ENCODE measurements at regions not wholly inside any gene's neighbourhood (a gene's known extent, or its start where the extent isn't known, plus 50 kb on each side); places are given as distances from the start of the nearest gene placed in this dataset.

- peaks cover 0 to 2% (median 0%) of the 10 kb centered on the region in 3 donors for H3K4me1 ChIP-seq (ENCODE audit: control insufficient read depth in 3 of 3, insufficient read depth in 3 of 3, low read length in 3 of 3)
These were observed 249.6 kb upstream of the USP25 start for GRCh38 chr21:15480160-15480559.

GRCh38 chr21:15483138-15483780 lies 246.5 kb upstream of the USP25 start:
- H3K27ac ChIP-seq (ENCODE audit: low read depth, low read length) = no peak overlapping the region
- H3K36me3 ChIP-seq (ENCODE audit: control insufficient read depth in 3 of 3, insufficient read depth in 3 of 3, low read length in 3 of 3) = no peaks in the 10 kb centered on the region
- H3K9me3 ChIP-seq (ENCODE audit: control insufficient read depth in 3 of 3, low read length in 3 of 3) = no peaks in the 10 kb centered on the region
- H3K4me1 ChIP-seq (ENCODE audit: control insufficient read depth in 3 of 3, insufficient read depth in 3 of 3, low read length in 3 of 3) = peaks cover 0 to 2% (median 0%) of the 10 kb centered on the region in 3 donors
- H3K4me3 ChIP-seq (ENCODE audit: low read length in 3 of 3) = no peak overlapping the region
- no peak overlapping the region for H3K9ac ChIP-seq (ENCODE audit: low read depth in 1 of 3, low read length in 3 of 3)
- no peaks in the 10 kb centered on the region for H3K27me3 ChIP-seq (ENCODE audit: control insufficient read depth in 3 of 3, insufficient read depth in 3 of 3, low read length in 3 of 3)

More at GRCh38 chr21:15480160-15480559, 249.6 kb upstream of the USP25 start:
- H3K36me3 ChIP-seq (ENCODE audit: control insufficient read depth in 3 of 3, insufficient read depth in 3 of 3, low read length in 3 of 3) = no peaks in the 10 kb centered on the region
- no peak overlapping the region for H3K4me3 ChIP-seq (ENCODE audit: low read length in 3 of 3)
- no peaks in the 10 kb centered on the region for H3K9me3 ChIP-seq (ENCODE audit: control insufficient read depth in 3 of 3, low read length in 3 of 3)
- no peak overlapping the region for H3K27ac ChIP-seq (ENCODE audit: low read depth, low read length)
- no peak overlapping the region for H3K9ac ChIP-seq (ENCODE audit: low read depth in 1 of 3, low read length in 3 of 3)
- no peaks in the 10 kb centered on the region for H3K27me3 ChIP-seq (ENCODE audit: control insufficient read depth in 3 of 3, insufficient read depth in 3 of 3, low read length in 3 of 3)

- Histone ChIP-seq H3K36me3 (ENCODE audit: control insufficient read depth in 3 of 3, insufficient read depth in 3 of 3, low read length in 3 of 3) (no peaks in the 10 kb centered on the region), H3K27ac (ENCODE audit: low read depth, low read length) (no peak overlapping the region), H3K9me3 (ENCODE audit: control insufficient read depth in 3 of 3, low read length in 3 of 3) (no peaks in the 10 kb centered on the region), H3K27me3 (ENCODE audit: control insufficient read depth in 3 of 3, insufficient read depth in 3 of 3, low read length in 3 of 3) (no peaks in the 10 kb centered on the region), H3K9ac (ENCODE audit: low read depth in 1 of 3, low read length in 3 of 3) (no peak overlapping the region), H3K4me1 (ENCODE audit: control insufficient read depth in 3 of 3, insufficient read depth in 3 of 3, low read length in 3 of 3) (peaks cover 0 to 2% (median 0%) of the 10 kb centered on the region in 3 donors), H3K4me3 (ENCODE audit: low read length in 3 of 3) (no peak overlapping the region)
These were observed 243.2 kb upstream of the USP25 start for GRCh38 chr21:15486460-15487195.

GRCh38 chr21:15487196-15487550 lies 242.6 kb upstream of the USP25 start:
- H3K4me1 ChIP-seq (ENCODE audit: control insufficient read depth in 3 of 3, insufficient read depth in 3 of 3, low read length in 3 of 3) = peaks cover 0 to 2% (median 0%) of the 10 kb centered on the region in 3 donors
- no peaks in the 10 kb centered on the region for H3K27me3 ChIP-seq (ENCODE audit: control insufficient read depth in 3 of 3, insufficient read depth in 3 of 3, low read length in 3 of 3)

GRCh38 chr21:15491100-15491499 lies 238.7 kb upstream of the USP25 start:
- Histone ChIP-seq H3K27ac (ENCODE audit: low read depth, low read length) (no peak overlapping the region), H3K4me3 (ENCODE audit: low read length in 3 of 3) (no peak overlapping the region), H3K27me3 (ENCODE audit: control insufficient read depth in 3 of 3, insufficient read depth in 3 of 3, low read length in 3 of 3) (no peaks in the 10 kb centered on the region), H3K4me1 (ENCODE audit: control insufficient read depth in 3 of 3, insufficient read depth in 3 of 3, low read length in 3 of 3) (no peaks in the 10 kb centered on the region), H3K36me3 (ENCODE audit: control insufficient read depth in 3 of 3, insufficient read depth in 3 of 3, low read length in 3 of 3) (no peaks in the 10 kb centered on the region), H3K9ac (ENCODE audit: low read depth in 1 of 3, low read length in 3 of 3) (no peak overlapping the region), H3K9me3 (ENCODE audit: control insufficient read depth in 3 of 3, low read length in 3 of 3) (no peaks in the 10 kb centered on the region)

More at GRCh38 chr21:15487196-15487550, 242.6 kb upstream of the USP25 start:
- Histone ChIP-seq H3K9ac (ENCODE audit: low read depth in 1 of 3, low read length in 3 of 3) (no peak overlapping the region), H3K27ac (ENCODE audit: low read depth, low read length) (no peak overlapping the region), H3K36me3 (ENCODE audit: control insufficient read depth in 3 of 3, insufficient read depth in 3 of 3, low read length in 3 of 3) (no peaks in the 10 kb centered on the region), H3K9me3 (ENCODE audit: control insufficient read depth in 3 of 3, low read length in 3 of 3) (no peaks in the 10 kb centered on the region), H3K4me3 (ENCODE audit: low read length in 3 of 3) (no peak overlapping the region)

- Histone ChIP-seq H3K9me3 (ENCODE audit: control insufficient read depth in 3 of 3, low read length in 3 of 3) (no peaks in the 10 kb centered on the region), H3K4me3 (ENCODE audit: low read length in 3 of 3) (no peak overlapping the region), H3K36me3 (ENCODE audit: control insufficient read depth in 3 of 3, insufficient read depth in 3 of 3, low read length in 3 of 3) (no peaks in the 10 kb centered on the region), H3K4me1 (ENCODE audit: control insufficient read depth in 3 of 3, insufficient read depth in 3 of 3, low read length in 3 of 3) (no peaks in the 10 kb centered on the region), H3K27ac (ENCODE audit: low read depth, low read length) (no peak overlapping the region), H3K9ac (ENCODE audit: low read depth in 1 of 3, low read length in 3 of 3) (no peak overlapping the region), H3K27me3 (ENCODE audit: control insufficient read depth in 3 of 3, insufficient read depth in 3 of 3, low read length in 3 of 3) (no peaks in the 10 kb centered on the region)
These were observed 236.1 kb upstream of the USP25 start for GRCh38 chr21:15493646-15494045.

- Histone ChIP-seq H3K27me3 (ENCODE audit: control insufficient read depth in 3 of 3, insufficient read depth in 3 of 3, low read length in 3 of 3) (no peaks in the 10 kb centered on the region), H3K36me3 (ENCODE audit: control insufficient read depth in 3 of 3, insufficient read depth in 3 of 3, low read length in 3 of 3) (no peaks in the 10 kb centered on the region), H3K9me3 (ENCODE audit: control insufficient read depth in 3 of 3, low read length in 3 of 3) (no peaks in the 10 kb centered on the region), H3K27ac (ENCODE audit: low read depth, low read length) (no peak overlapping the region), H3K4me1 (ENCODE audit: control insufficient read depth in 3 of 3, insufficient read depth in 3 of 3, low read length in 3 of 3) (no peaks in the 10 kb centered on the region), H3K9ac (ENCODE audit: low read depth in 1 of 3, low read length in 3 of 3) (no peak overlapping the region), H3K4me3 (ENCODE audit: low read length in 3 of 3) (no peak overlapping the region)
These were observed 235.3 kb upstream of the USP25 start for GRCh38 chr21:15494481-15494880.

- Histone ChIP-seq H3K27me3 (ENCODE audit: control insufficient read depth in 3 of 3, insufficient read depth in 3 of 3, low read length in 3 of 3) (no peaks in the 10 kb centered on the region), H3K9ac (ENCODE audit: low read depth in 1 of 3, low read length in 3 of 3) (no peak overlapping the region), H3K36me3 (ENCODE audit: control insufficient read depth in 3 of 3, insufficient read depth in 3 of 3, low read length in 3 of 3) (no peaks in the 10 kb centered on the region), H3K4me1 (ENCODE audit: control insufficient read depth in 3 of 3, insufficient read depth in 3 of 3, low read length in 3 of 3) (no peaks in the 10 kb centered on the region), H3K27ac (ENCODE audit: low read depth, low read length) (no peak overlapping the region), H3K4me3 (ENCODE audit: low read length in 3 of 3) (no peak overlapping the region), H3K9me3 (ENCODE audit: control insufficient read depth in 3 of 3, low read length in 3 of 3) (no peaks in the 10 kb centered on the region)
These were observed 233.8 kb upstream of the USP25 start for GRCh38 chr21:15495965-15496364.

- Histone ChIP-seq H3K9ac (ENCODE audit: low read depth in 1 of 3, low read length in 3 of 3) (no peak overlapping the region), H3K4me3 (ENCODE audit: low read length in 3 of 3) (no peak overlapping the region), H3K36me3 (ENCODE audit: control insufficient read depth in 3 of 3, insufficient read depth in 3 of 3, low read length in 3 of 3) (no peaks in the 10 kb centered on the region), H3K27ac (ENCODE audit: low read depth, low read length) (no peak overlapping the region), H3K9me3 (ENCODE audit: control insufficient read depth in 3 of 3, low read length in 3 of 3) (no peaks in the 10 kb centered on the region), H3K27me3 (ENCODE audit: control insufficient read depth in 3 of 3, insufficient read depth in 3 of 3, low read length in 3 of 3) (no peaks in the 10 kb centered on the region), H3K4me1 (ENCODE audit: control insufficient read depth in 3 of 3, insufficient read depth in 3 of 3, low read length in 3 of 3) (no peaks in the 10 kb centered on the region)
These were observed 232.9 kb upstream of the USP25 start for GRCh38 chr21:15496911-15497310.

GRCh38 chr21:15498455-15498854 lies 231.3 kb upstream of the USP25 start:
- Histone ChIP-seq H3K4me3 (ENCODE audit: low read length in 3 of 3) (no peak overlapping the region), H3K4me1 (ENCODE audit: control insufficient read depth in 3 of 3, insufficient read depth in 3 of 3, low read length in 3 of 3) (no peaks in the 10 kb centered on the region), H3K36me3 (ENCODE audit: control insufficient read depth in 3 of 3, insufficient read depth in 3 of 3, low read length in 3 of 3) (no peaks in the 10 kb centered on the region), H3K9ac (ENCODE audit: low read depth in 1 of 3, low read length in 3 of 3) (no peak overlapping the region), H3K27me3 (ENCODE audit: control insufficient read depth in 3 of 3, insufficient read depth in 3 of 3, low read length in 3 of 3) (no peaks in the 10 kb centered on the region), H3K9me3 (ENCODE audit: control insufficient read depth in 3 of 3, low read length in 3 of 3) (no peaks in the 10 kb centered on the region), H3K27ac (ENCODE audit: low read depth, low read length) (no peak overlapping the region)

Data from skeletal muscle tissue (tissue), 3 donors.